ENCODE measurements at regions not wholly inside any gene's neighbourhood (a gene's known extent, or its start where the extent isn't known, plus 50 kb on each side); places are given as distances from the start of the nearest gene placed in this dataset.
"Not testable (repeated sequence)": the region's sequence is repeated elsewhere in the genome, so short reads cannot be mapped to it uniquely, and the experiment has no call there.

DNA sequence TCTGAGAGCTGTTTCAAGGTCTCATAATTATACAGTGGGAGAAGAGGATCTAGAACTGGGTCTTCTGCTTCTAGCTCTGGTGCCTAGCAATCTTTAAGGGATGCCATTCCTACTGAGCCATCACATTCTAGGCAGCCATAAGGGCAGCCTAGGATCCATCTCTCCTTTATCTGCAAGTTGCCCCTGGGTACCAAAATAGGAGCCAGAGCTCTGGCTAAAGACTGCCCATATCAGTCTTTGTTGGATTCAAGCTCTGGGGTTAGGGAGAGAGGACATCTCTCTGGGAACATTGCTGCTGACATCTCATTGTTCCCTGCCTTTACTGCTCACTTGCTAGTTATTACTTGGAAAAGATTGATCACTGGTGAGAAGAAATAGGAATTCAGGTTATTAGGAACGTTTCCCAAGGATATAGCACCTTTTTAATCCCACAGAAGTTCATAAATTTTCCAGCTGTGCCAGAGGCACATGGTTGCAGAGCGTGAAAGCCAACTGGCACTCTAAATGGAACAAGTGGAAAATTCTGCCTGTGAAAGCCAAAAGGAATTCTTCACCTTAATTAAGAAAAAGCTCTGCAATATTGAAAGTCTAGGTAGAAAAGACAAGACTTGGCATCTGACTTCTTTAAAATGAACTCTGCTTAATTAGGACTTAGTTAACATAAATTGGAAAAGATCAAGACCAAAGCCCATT is 102.2 kb downstream of the CDC42EP3 start:
- DNase-seq (ENCODE audit: low read depth in 3 of 3, low spot score in 2 of 3) = no peak

GRCh38 chr2:37569986-37570679 is 101.3 kb downstream of the CDC42EP3 start:
- DNase-seq (ENCODE audit: low read depth in 3 of 3, low spot score in 2 of 3) = no peak

DNA sequence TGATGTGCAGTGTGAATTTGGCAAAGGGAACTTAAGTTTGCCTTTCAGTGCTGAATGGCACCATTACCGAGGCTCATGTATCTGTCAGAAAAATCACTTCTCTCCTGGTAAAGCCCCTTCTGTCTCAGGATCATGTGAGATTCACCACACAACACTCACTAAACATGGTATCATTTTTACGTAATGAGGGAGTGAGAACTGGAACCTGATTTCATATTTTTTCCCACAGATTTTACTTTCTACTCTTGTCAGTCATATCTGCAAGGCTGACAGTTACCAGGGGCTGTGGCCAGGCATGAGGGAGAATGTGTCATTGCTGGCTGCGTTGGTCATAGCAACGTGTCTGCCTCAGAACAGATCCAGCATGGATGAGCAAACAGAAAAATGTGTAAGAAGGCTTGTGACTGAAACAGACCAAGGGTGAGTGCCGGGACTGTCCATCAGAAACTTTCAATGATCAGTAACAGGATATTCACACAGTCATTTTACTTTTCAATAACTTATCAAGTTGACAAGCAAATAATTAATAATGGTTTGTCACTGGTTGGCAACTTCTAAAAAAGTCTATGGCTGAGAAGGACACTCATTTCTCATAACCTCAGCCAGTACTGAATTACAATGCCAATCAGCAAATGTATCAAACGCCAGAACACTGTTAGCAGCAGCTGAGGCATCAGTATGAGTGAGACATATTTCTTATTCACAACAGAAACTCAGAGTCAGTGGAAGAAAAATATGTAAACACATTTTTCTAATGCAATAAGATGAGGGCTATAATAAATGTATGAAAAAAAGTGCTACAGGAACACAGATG is 100.5 kb downstream of the CDC42EP3 start:
- no peak for DNase-seq (ENCODE audit: low read depth in 3 of 3, low spot score in 2 of 3)

DNA sequence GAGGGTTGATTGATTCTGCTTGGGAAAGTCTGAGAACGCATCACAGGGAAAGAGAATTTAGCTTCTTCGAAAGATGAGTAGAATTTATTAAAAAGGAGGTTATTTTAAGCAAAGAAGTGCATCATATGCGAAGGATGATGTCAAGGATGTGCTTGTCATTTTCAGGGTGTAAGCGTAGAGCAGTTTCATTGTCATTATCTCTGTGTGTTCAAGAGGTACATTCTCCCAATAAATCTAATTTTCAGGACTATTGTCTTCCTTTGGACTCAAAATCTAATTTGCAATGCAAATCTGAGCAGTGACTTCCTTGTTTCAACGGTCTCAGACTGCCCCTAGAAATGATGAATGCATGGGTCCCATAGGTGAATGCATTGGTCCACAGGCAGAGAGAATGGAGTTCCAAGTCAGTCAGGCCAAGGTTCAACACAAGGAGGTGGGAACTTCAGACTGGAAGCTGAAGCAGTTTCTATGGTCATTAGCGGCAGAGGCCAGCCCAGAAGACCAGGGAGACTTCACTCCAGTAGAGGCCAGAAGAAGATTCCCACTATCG is 99.8 kb downstream of the CDC42EP3 start:
- no peak for DNase-seq (ENCODE audit: low read depth in 3 of 3, low spot score in 2 of 3)

DNA sequence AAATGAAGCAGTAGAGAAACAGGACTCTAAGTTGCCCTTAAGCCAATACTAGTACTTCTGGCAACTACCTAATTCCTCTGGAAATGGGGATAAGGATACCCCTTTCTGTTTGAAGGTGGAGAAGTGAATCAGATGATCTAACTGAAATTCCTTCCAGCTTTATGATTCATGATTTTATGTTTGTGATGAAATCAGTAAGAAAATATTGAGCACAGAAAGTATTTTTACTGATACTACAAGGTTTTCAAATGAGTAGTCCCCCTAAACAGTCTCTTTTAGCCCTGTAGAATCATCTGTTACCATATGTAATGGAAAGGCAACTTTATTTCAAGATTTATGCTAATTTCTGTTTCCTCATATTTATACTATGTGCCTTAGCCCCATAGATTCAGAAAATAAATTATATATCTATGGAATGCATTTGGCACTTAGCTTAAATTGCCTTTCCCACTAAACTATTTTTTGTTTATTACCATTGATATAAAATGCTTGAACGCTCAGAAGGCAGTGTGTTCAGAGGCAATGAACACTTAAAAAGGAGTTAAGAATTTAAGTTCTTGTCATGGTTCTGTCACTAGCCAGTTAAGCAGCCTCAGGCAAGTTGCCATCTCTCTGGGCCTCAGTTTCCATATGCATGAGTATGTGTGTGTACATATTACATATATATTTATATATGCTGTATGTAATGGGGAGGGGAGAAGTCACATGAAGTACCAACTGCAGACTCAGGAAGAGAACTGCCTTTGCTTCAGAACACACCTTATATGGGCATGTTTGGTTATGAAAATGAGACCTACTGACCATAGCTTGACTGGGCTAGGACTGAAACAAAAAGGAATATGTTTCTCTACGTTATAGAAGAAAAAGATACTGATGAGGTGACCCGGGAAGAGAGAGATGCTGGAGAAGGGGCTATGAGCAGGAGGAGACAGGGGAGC is 97.7 kb downstream of the CDC42EP3 start:
- no peak for DNase-seq (ENCODE audit: low read depth in 3 of 3, low spot score in 2 of 3)

GRCh38 chr2:37575780-37576179 is 95.7 kb downstream of the CDC42EP3 start:
- DNase-seq (ENCODE audit: low read depth in 3 of 3, low spot score in 2 of 3) = no peak

- not testable (repeated sequence) for DNase-seq (ENCODE audit: low read depth in 3 of 3, low spot score in 2 of 3)
These were observed 95.2 kb downstream of the CDC42EP3 start for GRCh38 chr2:37576194-37576593.

DNA sequence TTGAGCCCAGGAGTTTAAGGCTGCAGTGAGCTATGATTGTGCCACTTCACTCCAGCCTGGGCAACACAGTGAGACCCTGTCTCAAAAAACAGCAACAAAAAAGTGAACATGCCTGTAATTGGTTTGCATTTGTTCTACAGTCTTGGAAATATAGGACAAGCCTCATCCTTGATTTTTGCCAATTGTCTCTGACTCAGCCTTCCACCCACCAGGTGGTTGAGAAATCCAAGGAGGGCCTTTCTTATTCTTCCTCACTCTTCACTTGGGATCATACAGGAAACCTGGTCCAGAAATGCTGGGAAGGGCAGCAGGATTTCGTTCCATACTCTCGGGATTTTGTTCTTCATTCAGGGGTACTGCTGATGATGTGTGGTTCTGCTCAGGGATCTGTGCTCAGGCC is 94.6 kb downstream of the CDC42EP3 start:
- no peak for DNase-seq (ENCODE audit: low read depth in 3 of 3, low spot score in 2 of 3)

DNA sequence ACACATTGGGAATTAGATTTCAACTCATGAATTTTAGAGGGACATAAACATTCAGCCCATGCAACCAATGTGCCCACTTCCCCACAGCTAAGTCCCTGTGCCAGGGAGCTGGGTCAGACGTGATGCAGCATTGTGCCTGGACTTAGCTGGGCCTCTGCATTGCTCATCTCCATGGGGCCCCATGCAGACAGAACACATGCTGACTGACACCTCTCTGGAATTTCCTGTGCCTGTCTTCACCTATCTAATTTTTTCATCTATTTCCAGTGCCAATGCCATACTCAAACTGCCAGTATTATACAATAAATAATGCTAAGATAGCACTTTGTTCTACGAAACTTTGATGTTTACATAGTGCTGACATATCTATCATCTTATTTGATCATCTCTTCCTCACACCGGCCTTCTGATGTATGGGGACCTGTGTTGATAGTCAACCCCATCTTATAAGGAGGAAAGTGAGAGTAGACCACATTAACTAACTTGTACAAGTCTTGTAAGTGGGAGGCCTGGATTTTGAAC is 92.2 kb downstream of the CDC42EP3 start:
- DNase-seq (ENCODE audit: low read depth in 3 of 3, low spot score in 2 of 3) = no peak

DNA sequence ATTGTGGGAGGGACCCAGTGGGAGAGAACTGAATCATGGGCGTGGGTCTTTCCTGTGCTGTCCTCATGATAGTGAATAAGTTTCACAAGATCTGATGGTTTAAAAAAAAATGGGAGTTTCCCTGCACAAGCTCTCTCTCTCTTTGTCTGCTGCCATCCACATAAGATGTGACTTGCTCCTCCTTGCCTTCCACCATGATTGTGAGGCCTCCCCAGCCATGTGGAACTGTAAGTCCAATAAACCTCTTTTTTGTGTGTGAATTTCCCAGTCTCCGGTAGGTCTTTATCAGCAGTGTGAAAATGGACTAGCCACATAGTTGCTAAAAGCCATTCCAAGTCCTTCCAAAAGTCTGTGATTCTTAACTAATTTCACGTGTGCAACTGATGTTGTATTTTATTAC is 91.5 kb downstream of the CDC42EP3 start:
- DNase-seq (ENCODE audit: low read depth in 3 of 3, low spot score in 2 of 3) = not testable (repeated sequence)

- DNase-seq (ENCODE audit: low read depth in 3 of 3, low spot score in 2 of 3) = no peak
These were observed 90.0 kb downstream of the CDC42EP3 start for GRCh38 chr2:37581433-37581832.

- DNase-seq (ENCODE audit: low read depth in 3 of 3, low spot score in 2 of 3) = no peak
These were observed 88.8 kb downstream of the CDC42EP3 start for GRCh38 chr2:37582481-37583220.

- no peak for DNase-seq (ENCODE audit: low read depth in 3 of 3, low spot score in 2 of 3)
These were observed 88.0 kb downstream of the CDC42EP3 start for GRCh38 chr2:37583402-37583801.

DNA sequence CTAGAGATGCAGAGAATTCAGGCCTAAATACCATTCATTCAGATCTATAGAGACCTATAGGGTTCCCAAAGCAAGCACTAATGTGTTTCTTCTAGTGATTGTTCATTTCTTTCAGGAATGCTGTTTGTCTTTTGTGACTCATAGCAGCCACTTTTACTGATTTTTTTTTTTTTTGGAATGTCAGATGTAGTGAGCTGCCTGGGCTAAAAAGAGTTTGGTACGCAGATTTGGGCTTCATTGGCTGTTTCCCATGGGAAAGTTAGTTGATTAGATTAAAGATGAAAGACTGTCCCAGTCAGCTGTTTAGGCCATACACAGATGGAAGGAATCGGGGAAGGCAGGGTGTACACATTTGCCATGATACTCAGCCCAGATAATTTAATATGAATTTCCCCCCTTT is 87.6 kb downstream of the CDC42EP3 start:
- DNase-seq (ENCODE audit: low read depth in 3 of 3, low spot score in 2 of 3) = no peak

DNA sequence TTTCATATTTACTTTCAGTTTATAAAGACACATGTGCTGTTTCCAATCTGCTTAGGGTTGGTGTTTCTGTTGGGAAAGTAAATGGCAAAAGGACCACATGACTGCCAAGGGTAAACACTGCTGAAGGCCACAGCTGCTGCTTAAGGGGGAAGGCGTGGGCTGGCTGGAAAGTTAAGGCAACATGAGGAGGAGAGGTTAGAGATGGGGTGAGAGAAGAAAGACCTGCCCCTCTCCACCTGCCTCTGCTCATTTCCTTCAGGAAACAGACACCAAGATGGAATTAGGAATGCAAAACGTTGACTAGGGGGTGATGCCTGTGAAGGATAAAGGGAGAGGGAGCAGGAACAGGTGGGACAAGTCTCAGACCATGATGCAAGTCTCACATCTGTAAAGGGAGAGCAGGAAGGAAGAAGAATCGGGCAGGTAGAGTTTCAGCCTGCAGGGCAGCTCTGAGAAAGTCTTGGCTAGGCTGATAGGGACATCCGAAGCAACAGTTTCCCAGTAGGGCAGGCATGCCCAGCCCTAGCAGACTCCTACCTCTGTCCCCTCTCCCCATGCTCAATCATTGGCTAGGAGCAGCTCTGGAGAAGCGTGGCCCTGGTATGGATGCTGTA is 86.0 kb downstream of the CDC42EP3 start:
- no peak for DNase-seq (ENCODE audit: low read depth in 3 of 3, low spot score in 2 of 3)

- no peak for DNase-seq (ENCODE audit: low read depth in 3 of 3, low spot score in 2 of 3)
These were observed 85.3 kb downstream of the CDC42EP3 start for GRCh38 chr2:37585982-37586621.

- DNase-seq (ENCODE audit: low read depth in 3 of 3, low spot score in 2 of 3) = no peak
These were observed 84.7 kb downstream of the CDC42EP3 start for GRCh38 chr2:37586663-37587317.

DNA sequence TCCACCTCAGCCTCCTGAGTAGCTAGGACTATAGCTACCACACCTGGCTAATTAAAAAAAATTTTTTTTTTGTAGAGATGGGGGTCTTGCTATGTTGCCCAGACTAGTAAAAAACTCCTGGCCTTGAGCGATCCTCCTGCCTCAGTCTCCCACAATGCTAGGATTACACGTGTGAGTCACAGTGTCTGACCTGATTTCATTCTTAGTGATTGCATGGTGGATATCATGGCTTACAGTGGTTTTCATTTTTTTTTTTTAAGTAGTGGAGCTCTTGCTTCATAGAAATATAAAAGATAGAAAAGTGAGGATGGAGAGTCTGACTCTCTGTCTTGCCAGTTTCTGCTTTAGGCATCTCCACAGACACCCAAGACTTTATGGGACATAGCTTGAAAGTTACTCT is 83.6 kb downstream of the CDC42EP3 start:
- DNase-seq (ENCODE audit: low read depth in 3 of 3, low spot score in 2 of 3) = no peak
